Lower lobe of right lung (tissue), 2 donors: ENCODE measurements at regions not wholly inside any gene's neighbourhood (a gene's known extent, or its start where the extent isn't known, plus 50 kb on each side); places are given as distances from the start of the nearest gene placed in this dataset.
A peak's percentile ranks its signal among the peaks of the same experiment; 100 is the strongest.

Experiments
- ATAC-seq, 2 donors: fragments of 200-7000 bp; cut with Tn5 transposase; one replicate each; pipeline ENCODE4 v1.9.1; 2020 to 2022; ENCODE audit warnings: mild to moderate bottlenecking in 2 of 2, moderate library complexity in 2 of 2
- DNase-seq: peaks from one replicate; pipeline ENCODE4 v3.0.0-alpha.2; 2020
- H3K27ac ChIP-seq: fragments of 200-600 bp; one replicate; pipeline ENCODE4 v1.8.0; 2022
- H3K27me3 ChIP-seq: fragments of 200-600 bp; one replicate; pipeline ENCODE4 v1.8.0; 2022; ENCODE audit warnings: low read depth
- H3K36me3 ChIP-seq: fragments of 200-600 bp; one replicate; pipeline ENCODE4 v1.8.0; 2022; ENCODE audit warnings: mild to moderate bottlenecking
- H3K4me1 ChIP-seq: fragments of 200-600 bp; one replicate; pipeline ENCODE4 v1.8.0; 2022
- H3K4me3 ChIP-seq: fragments of 200-600 bp; one replicate; pipeline ENCODE4 v1.8.0; 2022; ENCODE audit warnings: mild to moderate bottlenecking
- H3K9me3 ChIP-seq: fragments of 200-600 bp; one replicate; pipeline ENCODE4 v1.8.0; 2022
- CTCF ChIP-seq: fragments of 200-600 bp; IDR thresholded peaks from one replicate; pipeline ENCODE4 v1.8.0; 2022; ENCODE audit warnings: antibody characterized with exemption, mild to moderate bottlenecking
- intact Hi-C: fragments of 100-400 bp; cut with DNase I; formaldehyde crosslinking; loops from one replicate; pipeline ENCODE4 v1.11.0; 2022
- donor health status: DM: no; HTN: yes; CAD: no; lungs with severe emphysema.

- H3K4me1 ChIP-seq: no peaks in the 10 kb centered on the region
- intact Hi-C loops: no loop called here
- TF ChIP-seq CTCF: no peak
- no peaks in the 10 kb centered on the region for H3K9me3 ChIP-seq
- no peaks in the 10 kb centered on the region for H3K27me3 ChIP-seq
- ATAC-seq: no peak
- no peak for DNase-seq
- H3K36me3 ChIP-seq: no peaks in the 10 kb centered on the region
- H3K4me3 ChIP-seq: no peak overlapping the region
- no peak overlapping the region for H3K27ac ChIP-seq
Observed at GRCh38 chr10:37707829-37708578, 149.4 kb downstream of the ZNF248 start.

GRCh38 chr10:37704566-37704965, 152.8 kb downstream of the ZNF248 start:
- no peak overlapping the region for H3K27ac ChIP-seq
- no peak for TF ChIP-seq CTCF
- intact Hi-C loops: no loop called here
- H3K4me1 ChIP-seq: no peaks in the 10 kb centered on the region
- no peak overlapping the region for H3K4me3 ChIP-seq
- peak; percentile 36 for DNase-seq
- peak in 1 of 2 donors; percentile 20 for ATAC-seq
- no peaks in the 10 kb centered on the region for H3K36me3 ChIP-seq
- no peaks in the 10 kb centered on the region for H3K27me3 ChIP-seq
- no peaks in the 10 kb centered on the region for H3K9me3 ChIP-seq

- intact Hi-C loops: no loop called here
- no peaks in the 10 kb centered on the region for H3K4me1 ChIP-seq
- no peak for TF ChIP-seq CTCF
- H3K4me3 ChIP-seq: no peak overlapping the region
- H3K36me3 ChIP-seq: no peaks in the 10 kb centered on the region
- no peaks in the 10 kb centered on the region for H3K27me3 ChIP-seq
- H3K27ac ChIP-seq: no peak overlapping the region
- no peak for DNase-seq
- ATAC-seq: no peak
- H3K9me3 ChIP-seq: no peaks in the 10 kb centered on the region
Observed at GRCh38 chr10:37703833-37704382, 153.5 kb downstream of the ZNF248 start.

GRCh38 chr10:37703114-37703513, 154.3 kb downstream of the ZNF248 start:
- DNase-seq (no peak), ATAC-seq (no peak)
- intact Hi-C loops: no loop called here
- H3K27me3 ChIP-seq: no peaks in the 10 kb centered on the region
- H3K4me3 ChIP-seq: no peak overlapping the region
- no peaks in the 10 kb centered on the region for H3K4me1 ChIP-seq
- no peak overlapping the region for H3K27ac ChIP-seq
- no peak for TF ChIP-seq CTCF
- H3K36me3 ChIP-seq: no peaks in the 10 kb centered on the region
- no peaks in the 10 kb centered on the region for H3K9me3 ChIP-seq

GRCh38 chr10:37701781-37702493, 155.5 kb downstream of the ZNF248 start:
- no peak overlapping the region for H3K27ac ChIP-seq
- intact Hi-C loops: no loop called here
- no peaks in the 10 kb centered on the region for H3K4me1 ChIP-seq
- no peaks in the 10 kb centered on the region for H3K27me3 ChIP-seq
- TF ChIP-seq CTCF: no peak
- no peaks in the 10 kb centered on the region for H3K9me3 ChIP-seq
- ATAC-seq (no peak), DNase-seq (no peak)
- H3K4me3 ChIP-seq: no peak overlapping the region
- no peaks in the 10 kb centered on the region for H3K36me3 ChIP-seq
